Glutamatergic neuron (in vitro differentiated cells): ENCODE measurements at regions not wholly inside any gene's neighbourhood (a gene's known extent, or its start where the extent isn't known, plus 50 kb on each side); places are given as distances from the start of the nearest gene placed in this dataset.

Experiments used
- DNase-seq: peaks from one replicate; pipeline ENCODE4 v3.0.0; 2022
- H3K27ac Mint-ChIP-seq: one replicate; pipeline ENCODE4 v1.8.0; 2020; ENCODE audit warnings: mild to moderate bottlenecking, mixed read lengths, inconsistent platforms; ENCODE audit not compliant: unreplicated experiment
- H3K27me3 Mint-ChIP-seq: one replicate; pipeline ENCODE4 v1.8.0; 2020; ENCODE audit warnings: mild to moderate bottlenecking, moderate library complexity, mixed read lengths, inconsistent platforms; ENCODE audit not compliant: unreplicated experiment
- H3K36me3 Mint-ChIP-seq: one replicate; pipeline ENCODE4 v1.8.0; 2020; ENCODE audit warnings: mild to moderate bottlenecking, mixed read lengths, inconsistent platforms; ENCODE audit not compliant: unreplicated experiment
- H3K4me1 Mint-ChIP-seq: one replicate; pipeline ENCODE4 v1.8.0; 2020; ENCODE audit warnings: mild to moderate bottlenecking, low read depth, mixed read lengths, inconsistent platforms; ENCODE audit not compliant: unreplicated experiment
- H3K4me3 Mint-ChIP-seq: one replicate; pipeline ENCODE4 v1.8.0; 2020; ENCODE audit warnings: mild to moderate bottlenecking, mixed read lengths, inconsistent platforms; ENCODE audit not compliant: unreplicated experiment
- H3K9me3 Mint-ChIP-seq: one replicate; pipeline ENCODE4 v1.8.0; 2020; ENCODE audit warnings: mild to moderate bottlenecking, moderate library complexity, mixed read lengths, inconsistent platforms; ENCODE audit not compliant: unreplicated experiment
- TF ChIP-seq, protein P1 (sequence below): fragments of 200-600 bp; sonication (generic); IDR thresholded peaks from one replicate; pipeline ENCODE4 v1.5.0; 2021; ENCODE audit not compliant: partially characterized antibody, unreplicated experiment

DNA sequence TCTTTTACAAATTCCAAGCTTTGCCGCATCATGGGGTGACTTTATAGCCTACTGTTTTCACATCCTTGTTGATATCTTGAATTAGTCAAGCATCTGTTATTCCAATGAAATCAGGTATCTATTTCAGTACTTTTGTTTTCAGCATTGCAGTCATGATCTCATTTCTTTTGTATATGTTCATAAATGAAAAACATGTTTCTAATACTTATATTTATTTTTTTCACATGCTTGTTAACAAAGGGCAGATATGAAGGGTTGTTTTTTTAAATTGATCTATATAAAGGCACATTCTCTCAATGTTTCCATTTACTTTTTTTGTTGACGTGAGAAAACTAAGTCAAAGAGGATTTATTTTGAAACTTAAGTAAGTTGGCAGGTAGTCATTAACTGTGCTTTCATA, 964.8 kb downstream of the JRKL start:
- Mint-ChIP-seq H3K27me3 (no peaks in the 10 kb centered on the region), H3K27ac (no peak overlapping the region), H3K4me3 (no peak overlapping the region), H3K4me1 (peaks cover 5% of the 10 kb centered on the region), H3K36me3 (no peaks in the 10 kb centered on the region), H3K9me3 (no peaks in the 10 kb centered on the region)
- DNase-seq, result no peak
- TF ChIP-seq, protein P1, sequence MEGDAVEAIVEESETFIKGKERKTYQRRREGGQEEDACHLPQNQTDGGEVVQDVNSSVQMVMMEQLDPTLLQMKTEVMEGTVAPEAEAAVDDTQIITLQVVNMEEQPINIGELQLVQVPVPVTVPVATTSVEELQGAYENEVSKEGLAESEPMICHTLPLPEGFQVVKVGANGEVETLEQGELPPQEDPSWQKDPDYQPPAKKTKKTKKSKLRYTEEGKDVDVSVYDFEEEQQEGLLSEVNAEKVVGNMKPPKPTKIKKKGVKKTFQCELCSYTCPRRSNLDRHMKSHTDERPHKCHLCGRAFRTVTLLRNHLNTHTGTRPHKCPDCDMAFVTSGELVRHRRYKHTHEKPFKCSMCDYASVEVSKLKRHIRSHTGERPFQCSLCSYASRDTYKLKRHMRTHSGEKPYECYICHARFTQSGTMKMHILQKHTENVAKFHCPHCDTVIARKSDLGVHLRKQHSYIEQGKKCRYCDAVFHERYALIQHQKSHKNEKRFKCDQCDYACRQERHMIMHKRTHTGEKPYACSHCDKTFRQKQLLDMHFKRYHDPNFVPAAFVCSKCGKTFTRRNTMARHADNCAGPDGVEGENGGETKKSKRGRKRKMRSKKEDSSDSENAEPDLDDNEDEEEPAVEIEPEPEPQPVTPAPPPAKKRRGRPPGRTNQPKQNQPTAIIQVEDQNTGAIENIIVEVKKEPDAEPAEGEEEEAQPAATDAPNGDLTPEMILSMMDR, result no peak

DNA sequence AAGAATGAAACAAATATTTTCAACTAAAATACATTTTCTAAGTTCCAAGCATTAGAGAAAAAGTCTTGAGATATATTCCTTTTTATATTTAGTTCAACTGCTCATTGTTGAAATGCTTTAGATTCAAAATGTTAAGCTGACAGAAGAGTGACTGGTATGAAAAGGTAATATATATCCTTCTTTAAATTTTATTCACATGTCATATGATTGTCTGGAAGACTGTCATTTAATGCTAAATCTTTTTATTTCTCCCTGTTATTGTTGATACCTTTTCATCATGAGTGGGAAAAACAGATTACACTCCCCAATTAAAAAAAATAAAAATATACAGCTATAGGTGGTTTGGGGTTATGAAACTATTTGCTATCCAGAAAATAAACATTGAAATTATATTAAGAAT, 965.4 kb downstream of the JRKL start:
- TF ChIP-seq, protein P1, result no peak
- Mint-ChIP-seq H3K27me3 (no peaks in the 10 kb centered on the region), H3K9me3 (no peaks in the 10 kb centered on the region), H3K4me3 (no peak overlapping the region), H3K36me3 (no peaks in the 10 kb centered on the region), H3K27ac (no peak overlapping the region), H3K4me1 (peaks cover 5% of the 10 kb centered on the region)
- DNase-seq, result no peak

- no peak for DNase-seq
- Mint-ChIP-seq H3K36me3 (no peaks in the 10 kb centered on the region), H3K27ac (no peak overlapping the region), H3K27me3 (no peaks in the 10 kb centered on the region), H3K4me3 (no peak overlapping the region), H3K9me3 (no peaks in the 10 kb centered on the region), H3K4me1 (peaks cover 5% of the 10 kb centered on the region)
- TF ChIP-seq, protein P1, result no peak
Measured at GRCh38 chr11:97356144-97356543, 966.3 kb downstream of the JRKL start.

- no peaks in the 10 kb centered on the region for H3K9me3 Mint-ChIP-seq
- no peak for DNase-seq
- H3K4me1 Mint-ChIP-seq, result peaks cover 5% of the 10 kb centered on the region
- TF ChIP-seq, protein P1, result no peak
- H3K4me3 Mint-ChIP-seq, result no peak overlapping the region
- no peak overlapping the region for H3K27ac Mint-ChIP-seq
- H3K27me3 Mint-ChIP-seq, result no peaks in the 10 kb centered on the region
- no peaks in the 10 kb centered on the region for H3K36me3 Mint-ChIP-seq
Measured at GRCh38 chr11:97359016-97359415, 969.2 kb downstream of the JRKL start.

DNA sequence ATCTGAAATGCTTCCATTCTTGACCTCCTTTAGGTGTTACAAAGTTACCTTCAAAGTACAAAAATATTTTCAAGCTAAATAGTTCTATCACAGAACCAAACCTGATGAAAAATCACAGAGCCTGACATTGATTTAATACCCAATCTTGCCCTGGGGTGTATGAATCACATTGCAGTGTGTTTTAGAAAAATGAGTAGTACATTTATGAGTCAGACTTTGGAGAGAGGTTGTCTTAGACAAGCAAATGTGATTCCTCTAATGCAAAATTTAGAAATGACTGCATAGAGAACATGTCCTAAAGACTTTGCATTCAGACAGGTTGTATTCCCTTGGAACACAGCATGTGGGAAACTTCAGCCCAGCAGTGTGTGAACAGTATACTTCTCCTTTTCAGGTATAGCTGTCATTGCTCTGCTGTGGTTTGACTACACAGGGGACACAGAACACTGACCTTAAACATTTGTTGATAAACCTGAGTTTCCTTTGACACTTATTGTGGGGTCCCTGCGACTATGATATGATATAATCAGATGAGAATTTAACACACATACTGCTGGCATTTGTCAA, 972.1 kb downstream of the JRKL start:
- no peak overlapping the region for H3K4me3 Mint-ChIP-seq
- no peak for DNase-seq
- H3K27ac Mint-ChIP-seq, result no peak overlapping the region
- H3K4me1 Mint-ChIP-seq, result no peaks in the 10 kb centered on the region
- H3K36me3 Mint-ChIP-seq, result peaks cover 1% of the 10 kb centered on the region
- TF ChIP-seq, protein P1, result no peak
- peaks cover under 1% of the 10 kb centered on the region for H3K9me3 Mint-ChIP-seq
- no peaks in the 10 kb centered on the region for H3K27me3 Mint-ChIP-seq
